Mammary epithelial cell (primary cell): ENCODE measurements at regions not wholly inside any gene's neighbourhood (a gene's known extent, or its start where the extent isn't known, plus 50 kb on each side); places are given as distances from the start of the nearest gene placed in this dataset.

ENCODE experiments used
- EZH2 ChIP-seq: IDR thresholded peaks from 2 replicates; pipeline ENCODE4 v1.6.1; 2012; ENCODE audit warnings: low read length, inconsistent platforms, borderline replicate concordance
- TF ChIP-seq, protein P1 (sequence below), 2 donors: IDR thresholded peaks in 1 of 2; conservative IDR thresholded peaks in 1 of 2; 2 replicates each; pipeline ENCODE4 v1.5.1; 2011 to 2012; ENCODE audit warnings: inconsistent platforms in 2 of 2, low read length in 2 of 2, mild to moderate bottlenecking in 2 of 2, control low read depth in 1 of 2, low read depth in 1 of 2; ENCODE audit not compliant: insufficient read depth in 1 of 2; ENCODE audit errors: extremely low read depth in 1 of 2

DNA sequence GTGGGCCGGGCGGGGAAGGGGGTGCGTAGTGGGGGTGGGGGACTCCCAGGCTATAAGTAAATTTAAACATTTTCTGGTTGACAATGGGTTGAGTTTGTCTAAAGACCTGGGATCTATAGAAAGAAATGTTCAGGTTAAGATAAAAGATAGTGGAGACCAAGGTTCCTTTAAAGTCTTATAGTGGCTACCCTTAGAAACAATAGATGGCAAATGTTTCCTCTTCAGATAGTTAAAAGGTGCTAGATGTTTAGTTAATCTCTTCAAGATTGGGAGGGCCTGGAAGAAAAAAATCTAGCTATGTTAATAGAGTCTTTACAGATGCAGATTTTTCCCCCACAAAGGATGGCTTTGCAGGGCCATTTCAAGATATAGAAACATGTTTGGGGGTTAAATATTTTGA lies 446.4 kb upstream of the FKBP1C start:
- TF ChIP-seq, protein P1, sequence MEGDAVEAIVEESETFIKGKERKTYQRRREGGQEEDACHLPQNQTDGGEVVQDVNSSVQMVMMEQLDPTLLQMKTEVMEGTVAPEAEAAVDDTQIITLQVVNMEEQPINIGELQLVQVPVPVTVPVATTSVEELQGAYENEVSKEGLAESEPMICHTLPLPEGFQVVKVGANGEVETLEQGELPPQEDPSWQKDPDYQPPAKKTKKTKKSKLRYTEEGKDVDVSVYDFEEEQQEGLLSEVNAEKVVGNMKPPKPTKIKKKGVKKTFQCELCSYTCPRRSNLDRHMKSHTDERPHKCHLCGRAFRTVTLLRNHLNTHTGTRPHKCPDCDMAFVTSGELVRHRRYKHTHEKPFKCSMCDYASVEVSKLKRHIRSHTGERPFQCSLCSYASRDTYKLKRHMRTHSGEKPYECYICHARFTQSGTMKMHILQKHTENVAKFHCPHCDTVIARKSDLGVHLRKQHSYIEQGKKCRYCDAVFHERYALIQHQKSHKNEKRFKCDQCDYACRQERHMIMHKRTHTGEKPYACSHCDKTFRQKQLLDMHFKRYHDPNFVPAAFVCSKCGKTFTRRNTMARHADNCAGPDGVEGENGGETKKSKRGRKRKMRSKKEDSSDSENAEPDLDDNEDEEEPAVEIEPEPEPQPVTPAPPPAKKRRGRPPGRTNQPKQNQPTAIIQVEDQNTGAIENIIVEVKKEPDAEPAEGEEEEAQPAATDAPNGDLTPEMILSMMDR (conservative IDR thresholded peaks at IDR 0.05 in 1 of 2, IDR thresholded peaks at IDR 0.05 in 1 of 2; ENCODE audit: extremely low read depth in 1 of 2, insufficient read depth in 1 of 2, low read depth in 1 of 2, low read length in 2 of 2), result no peak
- TF ChIP-seq EZH2, result no peak
